Kidney capillary endothelial cell (primary cell): ENCODE measurements at regions not wholly inside any gene's neighbourhood (a gene's known extent, or its start where the extent isn't known, plus 50 kb on each side); places are given as distances from the start of the nearest gene placed in this dataset.
"Not testable (repeated sequence)": the region's sequence is repeated elsewhere in the genome, so short reads cannot be mapped to it uniquely, and the experiment has no call there.

Experiments used
- DNase-seq: peaks from one replicate; pipeline ENCODE4 v3.0.0-alpha.2; 2018; ENCODE audit warnings: low spot score

DNA sequence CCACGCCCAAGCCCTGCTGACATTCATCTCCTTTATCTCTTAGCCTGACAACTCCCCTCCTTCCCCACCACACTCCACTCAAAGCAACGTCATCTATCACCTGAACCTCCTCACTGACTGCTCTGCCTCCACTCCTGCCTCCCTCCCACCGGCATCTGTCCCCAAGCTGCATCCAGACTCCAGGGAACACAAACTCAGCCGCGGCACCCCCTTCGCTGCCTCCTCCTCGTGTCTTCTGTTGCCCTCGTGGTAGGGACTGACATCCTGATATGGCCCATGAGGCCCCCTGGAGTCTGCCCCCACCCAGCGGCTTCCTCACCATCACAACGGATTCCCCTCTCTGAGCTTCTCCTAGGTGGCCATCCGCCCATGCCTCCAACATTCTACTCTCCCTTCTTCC is 101.0 kb upstream of the TAS2R1 start:
- DNase-seq: no peak

DNA sequence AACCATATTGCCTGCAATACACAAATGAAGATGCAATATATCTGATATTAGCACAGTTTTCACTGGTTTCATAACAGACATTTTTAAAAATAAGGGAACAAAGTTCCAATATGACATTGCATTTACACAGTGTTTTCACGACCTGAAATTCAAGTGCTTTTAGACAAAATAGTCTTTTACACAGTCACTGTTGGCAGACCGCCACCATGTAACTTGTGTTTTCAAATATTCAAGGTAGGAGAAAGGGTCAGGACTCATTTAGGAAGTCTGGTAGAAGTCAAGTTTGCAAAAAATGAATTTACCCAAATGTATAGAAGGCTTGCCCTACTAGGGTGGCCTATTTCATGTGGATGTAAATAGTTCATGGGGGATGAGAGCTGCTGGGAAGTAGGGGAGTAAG is 98.1 kb upstream of the TAS2R1 start:
- no peak for DNase-seq

DNA sequence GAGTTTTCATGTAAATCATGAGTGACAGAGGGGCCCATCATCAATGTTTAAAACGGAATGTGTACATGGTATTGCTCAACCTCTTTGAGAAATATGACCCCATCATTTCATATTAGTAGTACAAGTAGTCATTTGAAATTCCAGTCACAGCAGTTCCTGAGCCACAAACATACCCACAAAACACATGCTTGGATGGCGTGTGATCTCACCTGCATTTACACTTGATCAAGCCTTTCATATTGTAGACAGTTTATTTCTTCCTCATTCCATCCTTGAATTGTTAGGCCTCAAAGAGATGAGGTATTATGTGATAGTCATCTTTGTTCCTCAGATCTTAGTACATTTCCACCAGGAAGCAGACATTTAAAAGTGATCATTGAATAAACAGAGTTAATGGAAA is 96.8 kb upstream of the TAS2R1 start:
- DNase-seq: no peak

DNA sequence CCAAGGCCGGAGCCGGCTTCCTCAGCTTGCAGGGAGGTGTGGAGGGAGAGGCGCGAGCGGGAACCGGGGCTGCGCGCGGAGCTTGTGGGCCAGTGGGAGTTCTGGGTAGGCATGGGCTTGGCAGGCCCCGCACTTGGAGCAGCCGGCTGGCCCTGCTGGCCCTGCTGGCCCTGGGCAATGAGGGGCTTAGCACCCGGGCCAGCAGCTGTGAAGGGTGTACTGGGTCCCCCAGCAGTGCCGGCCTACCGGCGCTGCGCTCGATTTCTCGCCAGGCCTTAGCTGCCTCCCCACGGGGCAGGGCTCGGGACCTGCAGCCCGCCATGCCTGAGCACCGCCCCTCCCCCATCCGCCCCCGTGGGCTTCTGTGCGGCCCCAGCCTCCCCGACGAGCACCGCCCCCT is 95.1 kb upstream of the TAS2R1 start:
- DNase-seq: not testable (repeated sequence)

DNA sequence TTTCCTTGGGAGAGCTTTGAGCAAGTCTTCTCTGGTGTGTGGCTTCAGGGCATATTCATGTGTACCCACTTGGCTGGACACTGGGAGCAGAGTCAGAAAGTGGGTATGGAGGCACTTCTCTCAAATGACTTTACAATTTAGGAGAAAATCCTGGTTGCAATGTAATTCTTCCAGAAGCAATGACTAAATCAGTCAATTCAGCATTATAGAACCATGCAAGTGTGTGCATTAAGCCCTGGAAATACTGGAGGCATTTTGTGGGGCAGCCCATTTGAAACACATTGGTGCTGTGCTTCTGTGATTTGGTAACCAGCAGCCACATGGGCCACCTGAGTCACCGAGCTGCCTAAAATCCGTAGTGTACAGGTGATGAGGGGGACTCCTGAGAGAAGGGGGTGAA is 94.6 kb upstream of the TAS2R1 start:
- DNase-seq: no peak

DNA sequence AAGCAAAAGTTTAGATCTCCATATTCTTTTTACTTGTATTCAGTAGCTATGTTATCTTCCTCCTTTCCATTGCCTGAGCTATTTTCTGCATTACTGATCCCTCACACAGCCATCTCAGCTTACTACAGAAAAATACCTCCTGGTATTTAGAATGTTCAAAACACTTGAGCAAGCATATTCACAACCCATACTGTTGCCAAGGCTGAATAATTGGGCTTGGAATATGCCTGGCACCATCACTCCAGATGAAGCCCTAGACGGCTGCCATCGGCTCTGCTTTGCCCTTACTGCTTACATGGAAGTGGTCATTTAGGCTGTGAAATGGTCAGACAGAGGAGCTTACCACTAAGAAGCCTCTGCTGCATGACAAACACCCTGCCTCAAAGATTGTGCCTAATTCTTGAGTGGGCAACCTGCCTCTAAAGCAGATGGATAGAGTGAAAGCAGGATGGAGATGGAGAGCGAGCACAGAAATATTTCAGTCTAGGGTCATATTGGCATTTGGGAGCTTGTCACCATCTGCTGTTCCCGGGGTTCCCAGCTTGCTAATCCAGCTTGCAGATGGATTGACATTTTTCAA is 92.5 kb upstream of the TAS2R1 start:
- DNase-seq: no peak

DNA sequence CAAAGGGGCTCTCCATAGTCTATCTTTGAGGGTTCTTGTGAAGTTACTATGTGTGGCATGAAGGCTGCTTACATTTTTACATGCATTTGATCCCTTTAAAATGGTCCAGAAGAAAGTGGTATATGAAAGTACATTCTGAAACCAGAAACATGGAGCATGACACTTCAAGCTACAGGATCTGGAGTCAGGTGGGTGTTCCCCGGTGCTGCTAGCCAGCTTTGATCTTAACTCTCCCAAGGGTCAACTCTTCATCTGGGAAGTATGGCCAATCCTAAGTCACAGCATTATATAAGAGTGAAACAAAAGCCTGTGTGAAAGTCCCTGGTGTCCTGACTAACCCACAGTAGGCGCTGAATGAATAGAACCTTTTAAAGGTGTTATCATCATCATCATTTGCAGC is 91.0 kb upstream of the TAS2R1 start:
- DNase-seq: no peak

DNA sequence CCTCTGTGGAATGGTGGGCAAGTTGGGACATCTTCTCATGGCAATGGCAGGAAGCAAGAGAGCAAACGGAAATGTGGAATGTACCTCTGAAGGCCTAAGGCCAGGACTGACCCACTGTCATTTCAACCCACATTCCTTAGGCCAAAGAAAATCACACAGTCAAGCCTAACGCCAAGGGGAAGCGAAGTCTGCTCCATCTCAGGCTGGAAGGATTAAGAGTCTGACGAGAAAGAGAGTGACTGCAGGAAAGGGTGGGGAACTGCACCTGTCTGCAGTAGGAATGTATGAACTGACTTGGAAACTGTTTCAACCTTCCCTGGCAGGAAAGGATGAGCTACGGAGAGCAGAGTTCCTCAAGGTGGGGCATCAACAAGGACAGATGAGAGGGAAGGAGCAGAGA is 90.2 kb upstream of the TAS2R1 start:
- DNase-seq: no peak

DNA sequence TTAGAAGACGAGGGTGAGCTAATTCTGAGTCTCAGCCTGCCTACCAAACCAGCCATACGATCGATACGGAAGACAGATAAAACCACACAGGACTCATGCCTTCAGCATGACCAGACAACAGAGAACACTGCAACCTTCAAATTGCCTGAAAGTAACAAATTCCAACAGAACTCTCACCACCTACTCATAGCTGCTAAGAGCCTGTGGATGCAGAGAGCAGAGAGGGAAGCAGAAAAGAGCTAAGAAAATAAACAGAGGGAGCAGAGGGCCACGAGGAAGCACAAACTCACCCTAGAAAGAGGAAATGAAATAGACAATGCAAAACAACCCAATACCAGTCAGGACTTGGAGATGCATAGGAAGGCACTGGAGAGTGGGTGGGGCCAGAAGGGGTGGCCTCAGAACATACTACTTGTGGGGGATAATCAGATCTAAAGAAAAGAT is 86.7 kb upstream of the TAS2R1 start:
- DNase-seq: no peak

DNA sequence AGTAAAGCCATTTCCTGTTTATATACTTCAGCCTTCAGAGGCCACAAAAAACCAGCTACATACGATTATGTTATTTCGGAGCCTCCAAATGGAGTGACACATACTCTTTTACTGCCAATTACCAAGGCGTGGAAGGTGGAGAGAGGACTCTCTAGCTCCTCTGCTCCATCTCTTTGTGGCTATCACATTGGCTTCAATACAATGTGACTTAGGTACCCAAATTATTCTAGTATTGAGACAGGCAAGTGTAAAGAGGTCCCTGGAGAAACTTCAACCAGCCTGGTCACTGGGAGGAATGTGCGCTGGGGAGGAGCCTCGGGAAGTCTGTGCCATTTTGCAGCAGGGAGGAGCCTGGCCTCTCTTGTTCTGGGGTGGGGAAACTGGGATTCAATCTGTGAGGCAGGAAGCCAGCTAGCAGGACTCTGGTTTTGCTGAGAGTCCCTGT is 85.8 kb upstream of the TAS2R1 start:
- DNase-seq: no peak

DNA sequence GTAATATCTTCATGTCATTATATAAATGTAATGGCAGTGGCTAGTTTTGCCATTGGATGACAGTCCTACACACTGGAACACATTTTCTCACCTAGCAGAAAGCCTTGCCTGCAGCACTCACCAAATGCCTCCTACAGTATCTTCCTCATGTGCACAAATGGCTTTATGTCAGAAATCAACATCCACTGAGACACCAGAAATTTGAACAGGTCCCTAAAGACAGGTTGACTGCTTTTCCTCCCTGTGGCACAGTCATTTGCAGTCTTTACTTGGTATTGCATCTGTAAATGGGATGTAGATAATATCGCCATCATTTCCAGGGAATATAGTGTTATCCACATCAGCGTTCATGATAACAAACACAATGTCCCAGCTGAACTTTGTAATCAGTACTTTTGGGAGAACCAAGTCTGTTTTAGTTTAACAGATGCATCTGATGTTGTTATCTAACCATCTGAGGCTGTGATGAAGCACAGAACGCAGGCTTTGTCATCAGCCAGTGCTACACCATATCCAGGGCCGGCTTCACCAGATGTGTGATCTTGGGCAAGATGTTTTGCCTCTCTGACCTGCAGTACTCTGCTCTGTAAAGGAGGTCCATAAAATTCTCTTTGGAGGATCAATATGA is 83.9 kb upstream of the TAS2R1 start:
- DNase-seq: no peak

DNA sequence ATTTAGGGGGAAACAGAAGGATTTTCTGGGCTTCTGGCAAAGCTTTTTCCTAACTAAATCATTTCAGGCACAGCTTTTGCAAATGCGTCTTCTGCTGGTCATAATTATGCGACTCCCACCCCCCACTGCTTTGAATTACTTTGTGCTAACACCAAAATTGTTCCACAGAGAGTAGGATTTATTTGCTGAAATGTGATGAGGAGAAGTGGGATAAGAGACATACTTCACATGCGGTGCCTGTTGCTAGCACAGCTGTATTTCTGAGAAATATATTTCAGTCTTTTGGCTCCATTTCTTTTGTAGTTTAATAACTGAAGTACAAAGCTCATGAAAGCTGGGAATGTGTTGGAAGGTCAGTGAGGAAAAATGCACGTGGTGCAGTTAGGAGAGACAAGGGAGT is 83.2 kb upstream of the TAS2R1 start:
- no peak for DNase-seq

DNA sequence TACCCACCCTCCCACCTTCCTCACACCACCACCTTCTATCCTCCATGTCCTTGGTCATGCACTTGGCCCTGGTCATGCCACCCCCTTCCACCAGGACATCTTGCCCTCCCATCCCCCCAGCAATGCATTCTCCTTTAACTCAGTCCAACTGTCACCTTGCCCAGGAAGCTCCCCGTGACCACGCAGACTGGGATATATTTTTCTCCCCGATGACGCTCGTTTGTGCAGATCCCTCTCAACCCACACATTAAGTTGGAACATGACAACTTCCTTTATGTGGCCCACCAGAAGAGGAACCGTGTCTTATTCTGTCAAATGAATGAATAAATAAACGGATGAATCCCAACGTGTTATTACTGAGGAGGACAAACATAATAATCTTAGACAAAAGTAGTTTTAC is 82.8 kb upstream of the TAS2R1 start:
- DNase-seq: no peak

DNA sequence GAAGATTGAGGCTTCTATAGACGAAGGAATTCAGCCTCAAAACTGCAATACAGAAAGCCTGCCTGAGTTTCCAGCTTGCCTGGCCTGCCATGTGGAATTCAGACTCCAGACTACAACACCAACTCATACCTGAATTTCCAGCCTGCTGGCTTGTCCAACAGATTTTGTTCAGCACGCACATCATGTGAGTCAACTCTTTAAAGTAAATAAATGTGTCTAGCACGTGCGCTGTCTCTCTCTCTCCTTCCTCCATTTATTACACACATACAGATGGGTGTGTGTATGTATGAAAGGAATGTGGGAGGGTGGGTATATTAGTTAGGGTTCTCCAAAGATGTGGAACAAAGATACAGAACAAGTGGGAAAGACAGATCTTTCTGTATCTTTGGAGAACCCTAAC is 82.4 kb upstream of the TAS2R1 start:
- no peak for DNase-seq

DNA sequence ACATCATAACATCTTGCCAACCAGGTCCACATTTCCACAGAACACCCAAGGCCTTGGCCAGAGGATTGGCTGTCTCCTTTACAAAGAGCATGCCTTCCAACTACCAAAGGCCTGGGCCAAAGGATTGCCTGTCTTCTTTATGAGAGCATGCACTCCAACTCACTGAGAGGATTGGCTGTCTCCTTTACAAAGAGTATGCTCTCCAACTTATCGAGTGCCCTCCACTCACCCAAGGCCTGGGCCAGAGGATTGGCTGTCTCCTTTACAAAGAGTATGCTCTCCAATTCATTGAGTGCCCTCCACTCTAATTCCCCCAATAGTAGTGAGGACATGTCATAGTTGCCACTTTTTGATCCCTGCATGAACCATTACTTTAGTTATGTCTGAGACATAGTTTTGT is 79.9 kb upstream of the TAS2R1 start:
- no peak for DNase-seq

DNA sequence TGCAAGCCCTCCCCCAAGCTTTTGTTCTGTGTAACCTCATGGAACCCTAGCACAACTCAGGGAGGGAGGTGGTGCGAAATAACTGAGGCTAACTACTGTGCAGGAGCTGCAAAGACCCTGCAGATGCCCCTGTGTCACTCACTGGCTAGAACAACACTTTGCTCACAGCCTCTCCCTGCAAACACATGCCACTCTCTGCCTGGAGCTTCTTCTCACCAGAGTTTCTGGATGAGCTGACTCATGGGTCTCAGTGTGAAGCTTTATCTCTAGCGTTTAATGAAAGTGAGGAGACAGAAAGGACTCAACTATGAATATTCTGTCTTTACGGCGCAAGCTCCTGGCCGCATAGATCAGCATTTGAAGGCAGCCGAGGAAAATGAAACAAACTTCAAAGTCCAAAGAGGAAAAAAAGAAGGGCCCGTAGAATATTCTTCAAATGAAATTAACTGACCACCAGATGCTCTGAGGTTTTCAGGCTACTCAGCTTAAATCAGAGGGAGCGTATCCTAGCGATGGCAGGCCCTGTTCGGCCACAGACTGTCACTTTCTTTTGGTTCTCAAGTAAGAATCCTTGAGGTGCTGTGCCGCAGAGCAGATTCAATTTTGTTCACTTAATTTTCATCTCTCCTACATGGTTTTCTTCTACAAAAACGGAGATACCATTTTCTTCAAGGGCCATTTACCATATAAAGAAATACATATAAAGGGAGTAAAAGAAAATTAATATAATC is 77.7 kb upstream of the TAS2R1 start:
- DNase-seq: no peak

DNA sequence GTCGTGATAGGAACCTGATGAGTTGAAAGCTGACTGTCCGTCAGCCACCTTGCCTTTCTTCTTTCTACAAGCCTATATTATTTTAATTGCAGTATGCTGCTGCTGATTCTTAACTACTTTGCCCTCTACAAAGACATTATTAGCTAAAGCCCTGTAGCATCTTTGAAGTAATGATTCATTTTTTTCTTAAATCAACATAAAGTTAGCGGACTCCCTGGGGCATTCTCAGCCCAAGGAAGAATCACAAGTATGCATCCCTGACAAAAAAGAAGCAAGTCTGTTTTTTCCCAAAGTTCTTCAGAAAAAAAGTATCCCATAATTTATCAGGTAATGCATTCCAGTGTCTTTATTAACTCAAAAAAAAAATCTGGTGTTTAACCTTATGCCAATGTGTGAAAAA is 69.5 kb upstream of the TAS2R1 start:
- no peak for DNase-seq

DNA sequence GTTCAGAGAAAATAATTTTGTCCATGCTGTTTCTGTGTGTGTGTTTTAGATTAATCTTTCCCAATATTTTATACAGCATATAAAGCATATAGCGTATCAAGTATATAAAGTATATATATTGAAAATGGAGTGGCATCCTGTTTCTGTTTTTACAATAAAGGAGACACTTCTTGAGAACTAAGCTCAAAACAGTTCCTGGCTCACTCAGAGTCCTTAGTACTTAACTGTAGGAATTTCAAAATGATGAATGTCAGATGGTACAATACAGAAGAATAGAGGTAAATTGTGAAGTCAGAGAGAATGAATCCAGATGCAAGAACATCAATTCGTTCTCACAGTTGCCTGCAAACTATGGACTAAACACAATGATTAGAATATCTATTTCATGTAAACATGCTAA is 68.7 kb upstream of the TAS2R1 start:
- no peak for DNase-seq

DNA sequence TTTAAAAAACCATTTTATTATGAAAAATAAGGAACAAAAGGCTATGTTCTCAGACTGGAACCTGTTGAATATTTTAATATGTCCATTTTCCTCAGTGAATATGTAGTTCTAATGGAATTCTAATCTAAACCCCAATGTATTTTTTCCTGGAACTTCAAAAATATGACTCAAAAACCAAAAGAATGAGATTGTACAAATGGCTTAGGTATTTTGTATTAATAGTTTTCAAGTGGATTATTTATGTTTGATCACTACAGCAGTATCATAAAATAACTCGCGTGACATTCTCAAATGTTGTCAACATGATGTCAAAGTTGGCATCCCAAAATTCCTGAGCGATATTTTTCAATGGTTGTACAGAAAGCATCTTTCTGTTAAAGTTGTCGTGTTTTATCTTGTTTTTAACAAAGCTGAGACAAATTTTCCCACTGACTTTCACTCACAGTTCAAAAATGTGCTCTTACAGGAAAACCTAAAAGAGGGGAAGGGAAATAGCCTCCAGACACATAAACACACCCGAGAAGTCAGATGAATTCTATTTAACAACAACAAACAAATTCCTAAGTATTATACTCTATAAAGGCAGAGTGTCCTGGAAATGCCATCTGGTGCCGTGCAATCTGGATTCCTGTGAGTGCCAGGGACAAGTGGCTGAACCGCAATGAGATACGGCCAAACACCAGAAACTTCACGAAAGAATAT is 68.1 kb upstream of the TAS2R1 start:
- no peak for DNase-seq

DNA sequence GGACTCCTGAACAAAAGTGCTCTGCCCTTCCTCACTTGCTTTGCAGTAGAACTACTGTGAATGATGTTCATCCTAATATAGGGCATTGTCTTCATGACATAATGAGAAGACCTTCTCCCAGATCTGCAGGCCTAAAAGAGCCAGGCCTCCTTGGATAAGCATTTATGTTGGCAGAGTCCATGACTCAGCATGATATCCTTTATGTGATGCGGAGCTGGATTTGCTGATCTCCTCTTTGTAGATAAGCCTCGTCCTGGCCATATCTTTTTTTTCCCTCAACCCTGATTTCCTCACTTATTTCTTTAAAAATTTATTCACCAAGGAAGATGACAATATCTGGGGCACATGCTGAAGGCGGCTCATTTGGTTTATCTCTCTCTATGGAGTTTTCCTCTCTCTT is 62.4 kb upstream of the TAS2R1 start:
- no peak for DNase-seq

DNA sequence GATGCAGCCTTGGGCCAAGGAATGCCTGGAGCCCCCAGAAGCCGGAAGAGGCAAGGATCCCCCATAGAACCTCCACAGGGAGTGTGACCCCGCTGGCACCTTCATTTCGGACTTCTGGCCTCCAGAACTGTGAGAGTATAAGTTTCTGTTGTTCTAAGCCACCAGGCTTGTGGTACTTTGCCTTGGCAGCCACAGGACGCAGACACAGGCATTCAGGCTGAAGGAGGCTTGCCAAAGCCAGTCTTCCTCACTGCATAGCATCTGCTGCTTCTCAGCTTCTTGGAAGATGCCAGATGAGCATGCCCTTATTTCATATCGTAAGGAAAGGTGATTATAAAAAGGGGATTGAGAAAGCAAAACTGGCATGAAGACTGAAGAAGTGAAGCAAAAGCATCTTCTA is 61.1 kb upstream of the TAS2R1 start:
- no peak for DNase-seq

DNA sequence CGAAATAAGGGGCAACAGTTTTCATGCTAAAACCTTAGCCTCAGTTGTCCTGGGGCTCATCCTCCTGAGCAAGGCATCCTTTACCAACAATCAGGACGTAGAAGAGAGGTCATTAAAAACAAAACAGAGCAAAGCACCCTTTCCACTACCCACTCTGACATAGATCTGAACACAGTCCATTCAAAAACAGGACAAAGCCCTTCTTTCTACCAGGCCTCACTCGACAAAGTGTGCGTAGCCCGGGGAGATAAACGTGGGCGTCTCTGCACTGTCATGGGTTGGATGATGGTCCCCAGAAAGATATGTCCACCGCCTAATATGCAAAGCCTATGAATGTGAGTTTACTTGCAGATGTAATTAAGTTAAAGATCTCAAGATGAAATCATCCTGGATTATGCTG is 60.6 kb upstream of the TAS2R1 start:
- DNase-seq: no peak

DNA sequence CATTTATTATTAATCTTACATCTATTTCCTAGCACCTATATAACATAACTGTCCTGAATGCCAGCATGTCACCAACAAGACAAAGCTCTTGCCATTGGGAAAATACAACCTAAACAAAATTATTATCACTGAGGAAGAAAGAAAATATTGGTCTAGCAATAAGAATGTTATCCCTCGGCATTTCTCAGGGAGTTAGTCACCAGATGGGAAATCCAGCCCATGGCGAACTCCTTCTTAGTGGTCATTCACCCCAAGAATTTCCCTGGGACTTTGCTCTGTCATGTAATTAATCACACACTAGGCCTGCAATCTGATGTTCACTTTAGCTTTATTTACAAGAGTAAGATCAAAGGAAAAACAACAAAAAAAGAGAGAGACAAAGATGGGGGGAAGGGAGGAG is 56.1 kb upstream of the TAS2R1 start:
- no peak for DNase-seq
